Suprapubic skin (tissue), 4 donors: ENCODE measurements at regions not wholly inside any gene's neighbourhood (a gene's known extent, or its start where the extent isn't known, plus 50 kb on each side); places are given as distances from the start of the nearest gene placed in this dataset.

Experiments
- POLR2A ChIP-seq, 2 donors: fragments of 450-650 bp; IDR thresholded peaks; one replicate each; pipeline ENCODE4 v1.6.1; 2017; ENCODE audit warnings: antibody characterized with exemption in 2 of 2, mild to moderate bottlenecking in 2 of 2, moderate library complexity in 2 of 2
- POLR2AphosphoS5 ChIP-seq, 3 donors: sonication (generic); formaldehyde crosslinking; IDR thresholded peaks; one replicate each; pipeline ENCODE4 v1.6.1; 2017; ENCODE audit warnings: antibody characterized with exemption in 3 of 3
- TF ChIP-seq, protein P1 (sequence below), 2 donors: fragments of 200-600 bp in 1 of 2; fragments of 450-650 bp in 1 of 2; sonication (generic) in 1 of 2; IDR thresholded peaks; one replicate each; pipeline ENCODE4 v1.5.1; 2016 to 2019; ENCODE audit warnings: antibody characterized with exemption in 2 of 2, mild to moderate bottlenecking in 1 of 2, moderate library complexity in 1 of 2

DNA sequence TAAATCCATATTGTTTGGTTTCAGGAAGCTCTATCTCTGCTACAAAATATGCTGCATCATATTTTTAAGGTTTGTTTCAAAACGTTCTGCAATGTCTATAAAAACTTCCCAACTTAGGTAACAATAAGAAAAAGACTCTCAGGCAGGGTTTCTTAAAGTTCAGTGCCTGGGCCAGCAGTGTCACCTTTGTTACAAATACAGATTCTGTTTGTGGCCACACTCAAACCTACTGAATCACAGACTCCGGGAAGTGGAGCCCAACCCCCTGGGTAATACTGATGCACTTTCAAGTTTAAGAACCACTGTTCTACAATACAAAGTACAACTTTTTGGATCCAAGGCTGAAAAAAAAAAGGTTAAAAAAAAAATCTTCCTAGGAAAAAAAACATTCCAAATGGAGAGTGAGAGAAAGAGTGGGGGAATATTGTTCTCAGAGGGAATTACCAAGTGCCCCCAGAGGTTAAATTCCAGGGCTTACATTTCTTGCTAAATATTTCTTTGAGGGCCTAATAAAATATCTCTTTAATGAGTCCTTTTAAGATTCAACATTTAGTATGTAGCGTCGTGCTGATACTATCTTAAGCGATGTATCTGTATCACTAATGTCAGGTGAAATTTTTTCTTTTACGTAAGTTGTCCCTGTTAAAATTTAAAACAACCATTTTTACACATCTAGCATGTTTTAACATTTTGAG, 476.7 kb downstream of the TXNL1 start:
- TF ChIP-seq, protein P1, sequence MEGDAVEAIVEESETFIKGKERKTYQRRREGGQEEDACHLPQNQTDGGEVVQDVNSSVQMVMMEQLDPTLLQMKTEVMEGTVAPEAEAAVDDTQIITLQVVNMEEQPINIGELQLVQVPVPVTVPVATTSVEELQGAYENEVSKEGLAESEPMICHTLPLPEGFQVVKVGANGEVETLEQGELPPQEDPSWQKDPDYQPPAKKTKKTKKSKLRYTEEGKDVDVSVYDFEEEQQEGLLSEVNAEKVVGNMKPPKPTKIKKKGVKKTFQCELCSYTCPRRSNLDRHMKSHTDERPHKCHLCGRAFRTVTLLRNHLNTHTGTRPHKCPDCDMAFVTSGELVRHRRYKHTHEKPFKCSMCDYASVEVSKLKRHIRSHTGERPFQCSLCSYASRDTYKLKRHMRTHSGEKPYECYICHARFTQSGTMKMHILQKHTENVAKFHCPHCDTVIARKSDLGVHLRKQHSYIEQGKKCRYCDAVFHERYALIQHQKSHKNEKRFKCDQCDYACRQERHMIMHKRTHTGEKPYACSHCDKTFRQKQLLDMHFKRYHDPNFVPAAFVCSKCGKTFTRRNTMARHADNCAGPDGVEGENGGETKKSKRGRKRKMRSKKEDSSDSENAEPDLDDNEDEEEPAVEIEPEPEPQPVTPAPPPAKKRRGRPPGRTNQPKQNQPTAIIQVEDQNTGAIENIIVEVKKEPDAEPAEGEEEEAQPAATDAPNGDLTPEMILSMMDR (IDR thresholded peaks at IDR 0.05): no peak
- TF ChIP-seq POLR2AphosphoS5 (IDR thresholded peaks at IDR 0.05) (no peak), POLR2A (IDR thresholded peaks at IDR 0.05) (no peak)
